ENCODE measurements at regions not wholly inside any gene's neighbourhood (a gene's known extent, or its start where the extent isn't known, plus 50 kb on each side); places are given as distances from the start of the nearest gene placed in this dataset.

GRCh38 chr17:79214459-79214858 is 139.8 kb downstream of the ENGASE start:
- Histone ChIP-seq H3K27me3 (ENCODE audit: low read depth) (peaks cover 68% of the 10 kb centered on the region), H3K4me1 (no peaks in the 10 kb centered on the region), H3K4me3 (no peak overlapping the region), H3K9me3 (no peaks in the 10 kb centered on the region), H3K36me3 (no peaks in the 10 kb centered on the region), H3K27ac (no peak overlapping the region)
- intact Hi-C loops (cut with DNase I): no loop called here
- ATAC-seq (no peak), DNase-seq (no peak)
- TF ChIP-seq, protein P1, sequence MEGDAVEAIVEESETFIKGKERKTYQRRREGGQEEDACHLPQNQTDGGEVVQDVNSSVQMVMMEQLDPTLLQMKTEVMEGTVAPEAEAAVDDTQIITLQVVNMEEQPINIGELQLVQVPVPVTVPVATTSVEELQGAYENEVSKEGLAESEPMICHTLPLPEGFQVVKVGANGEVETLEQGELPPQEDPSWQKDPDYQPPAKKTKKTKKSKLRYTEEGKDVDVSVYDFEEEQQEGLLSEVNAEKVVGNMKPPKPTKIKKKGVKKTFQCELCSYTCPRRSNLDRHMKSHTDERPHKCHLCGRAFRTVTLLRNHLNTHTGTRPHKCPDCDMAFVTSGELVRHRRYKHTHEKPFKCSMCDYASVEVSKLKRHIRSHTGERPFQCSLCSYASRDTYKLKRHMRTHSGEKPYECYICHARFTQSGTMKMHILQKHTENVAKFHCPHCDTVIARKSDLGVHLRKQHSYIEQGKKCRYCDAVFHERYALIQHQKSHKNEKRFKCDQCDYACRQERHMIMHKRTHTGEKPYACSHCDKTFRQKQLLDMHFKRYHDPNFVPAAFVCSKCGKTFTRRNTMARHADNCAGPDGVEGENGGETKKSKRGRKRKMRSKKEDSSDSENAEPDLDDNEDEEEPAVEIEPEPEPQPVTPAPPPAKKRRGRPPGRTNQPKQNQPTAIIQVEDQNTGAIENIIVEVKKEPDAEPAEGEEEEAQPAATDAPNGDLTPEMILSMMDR (IDR thresholded peaks at IDR 0.05): no peak

DNA sequence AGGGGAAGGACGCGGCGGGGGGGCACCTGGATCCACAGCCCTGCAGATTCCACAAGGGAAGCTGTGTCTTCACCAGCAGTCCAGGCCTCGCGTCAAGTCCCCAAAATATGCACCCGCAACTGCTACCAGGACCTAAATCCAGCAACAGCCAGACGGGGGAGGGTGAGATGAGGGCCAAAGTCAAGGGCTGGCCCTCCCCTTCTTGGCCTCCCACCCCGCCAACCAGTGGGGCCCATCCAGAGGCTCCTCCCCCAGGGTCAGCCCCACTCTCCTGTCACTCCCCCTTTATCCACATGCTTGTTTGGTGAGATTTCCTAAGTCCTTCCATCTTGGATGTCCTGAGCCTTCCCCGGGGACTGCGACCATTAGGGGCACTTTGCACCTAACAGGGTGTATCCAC is 138.7 kb downstream of the ENGASE start:
- peaks cover 61% of the 10 kb centered on the region for H3K27me3 ChIP-seq (ENCODE audit: low read depth)
- H3K9me3 ChIP-seq: no peaks in the 10 kb centered on the region
- DNase-seq: no peak
- TF ChIP-seq, protein P1 (IDR thresholded peaks at IDR 0.05): no peak
- no peak for ATAC-seq
- intact Hi-C loops (cut with DNase I): no loop called here
- no peak overlapping the region for H3K4me3 ChIP-seq
- no peaks in the 10 kb centered on the region for H3K36me3 ChIP-seq
- no peak overlapping the region for H3K27ac ChIP-seq
- H3K4me1 ChIP-seq: no peaks in the 10 kb centered on the region

- H3K36me3 ChIP-seq: no peaks in the 10 kb centered on the region
- peaks cover 59% of the 10 kb centered on the region for H3K27me3 ChIP-seq (ENCODE audit: low read depth)
- H3K4me1 ChIP-seq: no peaks in the 10 kb centered on the region
- H3K4me3 ChIP-seq: no peak overlapping the region
- no peaks in the 10 kb centered on the region for H3K9me3 ChIP-seq
- TF ChIP-seq, protein P1 (IDR thresholded peaks at IDR 0.05): no peak
- no peak for DNase-seq
- ATAC-seq: no peak
- no peak overlapping the region for H3K27ac ChIP-seq
- intact Hi-C loops (cut with DNase I): no loop called here
These were observed 137.8 kb downstream of the ENGASE start for GRCh38 chr17:79212149-79213087.

DNA sequence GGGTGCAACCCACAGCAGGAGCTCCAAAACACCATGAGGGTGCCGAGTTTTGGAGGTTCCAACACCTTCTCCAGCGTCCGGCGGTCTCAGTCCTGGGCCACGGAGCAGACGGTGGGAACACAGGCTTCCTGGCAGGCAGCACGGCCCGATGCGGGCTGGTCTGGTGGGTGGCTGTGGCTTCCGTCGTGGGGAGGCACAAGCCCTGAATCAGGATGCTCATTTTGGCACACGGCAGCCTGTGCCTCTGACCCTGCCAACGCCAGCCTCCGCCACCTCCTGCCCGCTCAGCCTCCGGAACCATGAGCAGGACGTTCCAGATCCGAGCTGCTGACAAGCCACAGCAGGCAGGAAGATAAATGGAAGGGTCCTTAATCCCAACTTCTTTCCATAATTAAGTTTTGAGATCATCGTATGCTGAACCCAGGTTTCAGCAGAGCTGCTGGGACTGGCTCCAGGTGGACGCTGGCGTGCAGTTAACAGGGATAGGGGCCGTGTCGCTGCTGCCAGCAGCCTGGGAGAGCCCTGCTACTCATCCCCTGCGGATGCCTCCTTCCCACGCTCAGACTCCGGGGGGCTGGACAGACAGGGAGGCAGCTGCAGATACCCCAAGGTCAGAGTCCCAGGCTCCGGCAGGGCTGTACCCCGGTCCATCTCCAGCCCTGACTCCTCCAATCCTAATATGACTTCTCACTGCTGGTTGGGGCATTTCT is 136.6 kb downstream of the ENGASE start:
- no peaks in the 10 kb centered on the region for H3K9me3 ChIP-seq
- ATAC-seq (no peak), DNase-seq (no peak)
- TF ChIP-seq, protein P1 (IDR thresholded peaks at IDR 0.05): no peak
- H3K27ac ChIP-seq: no peak overlapping the region
- no peaks in the 10 kb centered on the region for H3K4me1 ChIP-seq
- no peaks in the 10 kb centered on the region for H3K36me3 ChIP-seq
- H3K27me3 ChIP-seq (ENCODE audit: low read depth): peaks cover 51% of the 10 kb centered on the region
- intact Hi-C loops (cut with DNase I): no loop called here
- H3K4me3 ChIP-seq: no peak overlapping the region

GRCh38 chr17:79210638-79211037 is 136.0 kb downstream of the ENGASE start:
- H3K9me3 ChIP-seq: no peaks in the 10 kb centered on the region
- H3K4me3 ChIP-seq: no peak overlapping the region
- H3K4me1 ChIP-seq: no peaks in the 10 kb centered on the region
- no peak for ATAC-seq
- no peak overlapping the region for H3K27ac ChIP-seq
- TF ChIP-seq, protein P1 (IDR thresholded peaks at IDR 0.05): no peak
- DNase-seq: no peak
- intact Hi-C loops (cut with DNase I): no loop called here
- no peaks in the 10 kb centered on the region for H3K36me3 ChIP-seq
- H3K27me3 ChIP-seq (ENCODE audit: low read depth): peaks cover 45% of the 10 kb centered on the region

All from lower lobe of right lung (tissue), 2 donors.